Keratinocyte (primary cell): ENCODE measurements at regions not wholly inside any gene's neighbourhood (a gene's known extent, or its start where the extent isn't known, plus 50 kb on each side); places are given as distances from the start of the nearest gene placed in this dataset.

Source experiments
- EZH2 ChIP-seq: IDR thresholded peaks from one replicate; pipeline ENCODE4 v1.6.1; 2012; ENCODE audit warnings: inconsistent platforms, mild to moderate bottlenecking, low read length, moderate library complexity
- TF ChIP-seq, protein P1 (sequence below), 3 experiments: IDR thresholded peaks in 1 of 3; conservative IDR thresholded peaks in 1 of 3; optimal IDR thresholded peaks in 1 of 3; 2 replicates in 2 of 3; 3 replicates in 1 of 3; pipeline versions ENCODE3 to v1.5.1; 2011; ENCODE audit warnings: low read length in 3 of 3, mild to moderate bottlenecking in 3 of 3, moderate library complexity in 2 of 3, control low read depth in 1 of 3, inconsistent platforms in 1 of 3; ENCODE audit not compliant: insufficient read depth in 2 of 3; ENCODE audit errors: extremely low read depth in 1 of 3

DNA sequence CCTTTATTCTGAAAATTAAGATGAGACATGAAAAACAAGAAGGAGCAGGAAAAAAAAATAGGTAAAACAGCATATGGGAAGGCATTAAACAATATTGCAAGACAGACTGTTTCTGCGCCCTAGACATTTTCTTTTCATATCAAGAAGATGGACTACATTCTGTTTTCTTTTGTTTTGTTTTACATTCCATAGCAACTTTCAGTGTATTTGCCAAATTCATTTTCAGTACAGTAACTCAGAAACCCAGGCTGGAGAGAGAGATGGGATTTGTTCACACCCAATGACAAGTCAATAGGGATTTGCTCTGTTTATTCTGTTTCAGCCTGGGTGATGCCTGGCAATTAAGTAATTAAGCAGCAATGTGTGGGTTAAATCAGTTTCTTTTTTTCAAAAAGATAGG lies 892.8 kb upstream of the DIAPH2 start:
- TF ChIP-seq, protein P1, sequence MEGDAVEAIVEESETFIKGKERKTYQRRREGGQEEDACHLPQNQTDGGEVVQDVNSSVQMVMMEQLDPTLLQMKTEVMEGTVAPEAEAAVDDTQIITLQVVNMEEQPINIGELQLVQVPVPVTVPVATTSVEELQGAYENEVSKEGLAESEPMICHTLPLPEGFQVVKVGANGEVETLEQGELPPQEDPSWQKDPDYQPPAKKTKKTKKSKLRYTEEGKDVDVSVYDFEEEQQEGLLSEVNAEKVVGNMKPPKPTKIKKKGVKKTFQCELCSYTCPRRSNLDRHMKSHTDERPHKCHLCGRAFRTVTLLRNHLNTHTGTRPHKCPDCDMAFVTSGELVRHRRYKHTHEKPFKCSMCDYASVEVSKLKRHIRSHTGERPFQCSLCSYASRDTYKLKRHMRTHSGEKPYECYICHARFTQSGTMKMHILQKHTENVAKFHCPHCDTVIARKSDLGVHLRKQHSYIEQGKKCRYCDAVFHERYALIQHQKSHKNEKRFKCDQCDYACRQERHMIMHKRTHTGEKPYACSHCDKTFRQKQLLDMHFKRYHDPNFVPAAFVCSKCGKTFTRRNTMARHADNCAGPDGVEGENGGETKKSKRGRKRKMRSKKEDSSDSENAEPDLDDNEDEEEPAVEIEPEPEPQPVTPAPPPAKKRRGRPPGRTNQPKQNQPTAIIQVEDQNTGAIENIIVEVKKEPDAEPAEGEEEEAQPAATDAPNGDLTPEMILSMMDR (optimal IDR thresholded peaks at IDR 0.05 in 1 of 3, IDR thresholded peaks at IDR 0.05 in 1 of 3, conservative IDR thresholded peaks at IDR 0.05 in 1 of 3; ENCODE audit: extremely low read depth in 1 of 3, insufficient read depth in 2 of 3, low read length in 3 of 3): no peak
- TF ChIP-seq EZH2: no peak
